Neural cell (in vitro differentiated cells): ENCODE measurements at regions not wholly inside any gene's neighbourhood (a gene's known extent, or its start where the extent isn't known, plus 50 kb on each side); places are given as distances from the start of the nearest gene placed in this dataset.

Source experiments
- H2AFZ ChIP-seq: fragments of 200-600, 300-800 bp; sonication (generic), shearing (Covaris generic); 2 replicates; pipeline ENCODE4 v1.6.0; 2014; ENCODE audit warnings: low read depth, mild to moderate bottlenecking, antibody characterized with exemption, low read length, moderate library complexity
- H3F3A ChIP-seq: fragments of 200-600 bp; shearing (Covaris generic); 2 replicates; pipeline ENCODE4 v1.6.1; 2016; ENCODE audit warnings: mild to moderate bottlenecking, moderate library complexity, mixed read lengths, antibody characterized with exemption, low read length; ENCODE audit not compliant: insufficient read depth, poor library complexity, severe bottlenecking
- H3K27ac ChIP-seq: fragments of 200-600, 300-800 bp; sonication (generic), shearing (Covaris generic); 2 replicates; pipeline ENCODE4 v1.5.1; 2014; ENCODE audit warnings: mild to moderate bottlenecking, low read length, moderate library complexity
- H3K27me3 ChIP-seq: fragments of 300-800, 200-600 bp; sonication (generic), shearing (Covaris generic); 2 replicates; pipeline ENCODE4 v1.6.0; 2014; ENCODE audit warnings: mild to moderate bottlenecking, low read depth, low read length, moderate library complexity; ENCODE audit not compliant: insufficient read depth
- H3K36me3 ChIP-seq: fragments of 300-800, 200-600 bp; sonication (generic), shearing (Covaris generic); 2 replicates; pipeline ENCODE4 v1.5.1; 2014; ENCODE audit warnings: mild to moderate bottlenecking, antibody characterized with exemption, low read length, moderate library complexity; ENCODE audit not compliant: insufficient read depth
- H3K4me2 ChIP-seq: fragments of 300-800, 200-600 bp; sonication (generic), shearing (Covaris generic); 2 replicates; pipeline ENCODE4 v1.6.0; 2014; ENCODE audit warnings: mild to moderate bottlenecking, low read length
- H3K4me3 ChIP-seq: fragments of 300-800, 200-600 bp; sonication (generic), shearing (Covaris generic); 2 replicates; pipeline ENCODE4 v1.5.1; 2014; ENCODE audit warnings: mild to moderate bottlenecking, low read length, moderate library complexity
- H3K79me2 ChIP-seq: fragments of 200-600 bp; shearing (Covaris generic); replicated peaks from 2 replicates; pipeline ENCODE4 v1.6.0; 2014; ENCODE audit warnings: mild to moderate bottlenecking, low read length, moderate library complexity; ENCODE audit not compliant: insufficient read depth
- H3K9ac ChIP-seq: fragments of 300-800, 200-600 bp; sonication (generic), shearing (Covaris generic); 2 replicates; pipeline ENCODE4 v1.6.1; 2016; ENCODE audit warnings: mild to moderate bottlenecking, low read length, mixed read lengths
- H3K9me2 ChIP-seq: fragments of 200-600 bp; shearing (Covaris generic); 2 replicates; pipeline ENCODE4 v1.6.1; 2016; ENCODE audit warnings: mild to moderate bottlenecking, low read length, mixed read lengths; ENCODE audit not compliant: insufficient read depth
- H3K9me3 ChIP-seq: fragments of 200-600, 300-800 bp; sonication (generic), shearing (Covaris generic); 2 replicates; pipeline ENCODE4 v1.6.1; 2016; ENCODE audit warnings: mild to moderate bottlenecking, mixed run types, low read length, moderate library complexity, mixed read lengths
- H4K20me1 ChIP-seq: fragments of 200-600 bp; shearing (Covaris generic); 2 replicates; pipeline ENCODE4 v1.6.1; 2016; ENCODE audit warnings: mild to moderate bottlenecking, mixed run types; ENCODE audit not compliant: insufficient read depth
- EP300 ChIP-seq: fragments of 450-650 bp; conservative IDR thresholded peaks from 2 replicates; pipeline ENCODE4 v1.6.1; 2014; ENCODE audit warnings: antibody characterized with exemption, mild to moderate bottlenecking, moderate library complexity; ENCODE audit not compliant: poor library complexity, severe bottlenecking
- EZH2 ChIP-seq: fragments of 200-600, 300-800 bp; shearing (Covaris generic), sonication (generic); IDR thresholded peaks from 2 replicates; pipeline ENCODE4 v1.6.1; 2014; ENCODE audit warnings: antibody characterized with exemption, low read length, borderline replicate concordance, mild to moderate bottlenecking; ENCODE audit not compliant: insufficient read depth, poor library complexity, severe bottlenecking
- MXI1 ChIP-seq: fragments of 450-650 bp; conservative IDR thresholded peaks from 2 replicates; pipeline ENCODE4 v1.6.1; 2014; ENCODE audit warnings: antibody characterized with exemption, mild to moderate bottlenecking; ENCODE audit not compliant: poor library complexity, severe bottlenecking
- POLR2AphosphoS5 ChIP-seq: IDR thresholded peaks from 2 replicates; pipeline ENCODE4 v1.6.1; 2012
- RAD21 ChIP-seq: fragments of 450-650 bp; conservative IDR thresholded peaks from 2 replicates; pipeline ENCODE4 v1.6.1; 2014; ENCODE audit warnings: antibody characterized with exemption, mild to moderate bottlenecking, moderate library complexity
- SMC3 ChIP-seq: fragments of 450-650 bp; conservative IDR thresholded peaks from 2 replicates; pipeline ENCODE4 v1.6.1; 2014; ENCODE audit warnings: antibody characterized with exemption, mild to moderate bottlenecking, moderate library complexity; ENCODE audit not compliant: poor library complexity
- TAF1 ChIP-seq: IDR thresholded peaks from 2 replicates; pipeline ENCODE4 v1.6.1; 2012; ENCODE audit warnings: low read depth
- TF ChIP-seq, protein P1 (sequence below): IDR thresholded peaks from 2 replicates; pipeline ENCODE4 v1.6.1; 2012; ENCODE audit warnings: borderline replicate concordance
- TF ChIP-seq, protein P2 (sequence below): fragments of 450-650 bp; IDR thresholded peaks from 2 replicates; pipeline ENCODE4 v1.5.1; 2014; ENCODE audit warnings: antibody characterized with exemption, mild to moderate bottlenecking, moderate library complexity; ENCODE audit not compliant: poor library complexity, severe bottlenecking

DNA sequence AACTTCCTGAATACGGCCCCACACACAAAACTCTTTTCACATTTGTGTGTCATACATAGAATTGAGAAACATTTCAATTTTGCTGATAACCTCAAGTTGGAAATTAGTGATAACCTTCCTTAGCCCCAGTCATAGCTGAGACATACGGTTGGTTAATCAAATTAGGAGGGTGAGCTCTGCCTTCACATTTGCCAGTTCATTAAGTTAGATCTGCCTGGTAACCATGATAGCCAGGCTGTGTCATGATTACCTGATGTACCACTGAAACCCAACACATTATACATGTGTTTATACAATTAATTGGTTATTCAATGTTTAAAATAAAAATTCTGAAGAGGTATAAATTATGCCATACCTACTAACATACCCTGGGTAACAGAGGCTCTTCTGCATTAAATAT, 60.8 kb upstream of the RAB11FIP2 start:
- Histone ChIP-seq H3K27me3 (no peaks in the 10 kb centered on the region), H3K9ac (no peak overlapping the region), H3F3A (no peaks in the 10 kb centered on the region), H4K20me1 (no peaks in the 10 kb centered on the region), H3K4me3 (no peak overlapping the region), H3K9me2 (no peaks in the 10 kb centered on the region), H3K27ac (no peak overlapping the region), H3K4me2 (no peak overlapping the region), H2AFZ (no peak overlapping the region), H3K36me3 (no peaks in the 10 kb centered on the region), H3K9me3 (no peaks in the 10 kb centered on the region), H3K79me2 (no peaks in the 10 kb centered on the region)
- TF ChIP-seq SMC3 (no peak), TAF1 (no peak), EZH2 (no peak), EP300 (no peak), RAD21 (no peak), MXI1 (no peak), POLR2AphosphoS5 (no peak)
- TF ChIP-seq, protein P1, sequence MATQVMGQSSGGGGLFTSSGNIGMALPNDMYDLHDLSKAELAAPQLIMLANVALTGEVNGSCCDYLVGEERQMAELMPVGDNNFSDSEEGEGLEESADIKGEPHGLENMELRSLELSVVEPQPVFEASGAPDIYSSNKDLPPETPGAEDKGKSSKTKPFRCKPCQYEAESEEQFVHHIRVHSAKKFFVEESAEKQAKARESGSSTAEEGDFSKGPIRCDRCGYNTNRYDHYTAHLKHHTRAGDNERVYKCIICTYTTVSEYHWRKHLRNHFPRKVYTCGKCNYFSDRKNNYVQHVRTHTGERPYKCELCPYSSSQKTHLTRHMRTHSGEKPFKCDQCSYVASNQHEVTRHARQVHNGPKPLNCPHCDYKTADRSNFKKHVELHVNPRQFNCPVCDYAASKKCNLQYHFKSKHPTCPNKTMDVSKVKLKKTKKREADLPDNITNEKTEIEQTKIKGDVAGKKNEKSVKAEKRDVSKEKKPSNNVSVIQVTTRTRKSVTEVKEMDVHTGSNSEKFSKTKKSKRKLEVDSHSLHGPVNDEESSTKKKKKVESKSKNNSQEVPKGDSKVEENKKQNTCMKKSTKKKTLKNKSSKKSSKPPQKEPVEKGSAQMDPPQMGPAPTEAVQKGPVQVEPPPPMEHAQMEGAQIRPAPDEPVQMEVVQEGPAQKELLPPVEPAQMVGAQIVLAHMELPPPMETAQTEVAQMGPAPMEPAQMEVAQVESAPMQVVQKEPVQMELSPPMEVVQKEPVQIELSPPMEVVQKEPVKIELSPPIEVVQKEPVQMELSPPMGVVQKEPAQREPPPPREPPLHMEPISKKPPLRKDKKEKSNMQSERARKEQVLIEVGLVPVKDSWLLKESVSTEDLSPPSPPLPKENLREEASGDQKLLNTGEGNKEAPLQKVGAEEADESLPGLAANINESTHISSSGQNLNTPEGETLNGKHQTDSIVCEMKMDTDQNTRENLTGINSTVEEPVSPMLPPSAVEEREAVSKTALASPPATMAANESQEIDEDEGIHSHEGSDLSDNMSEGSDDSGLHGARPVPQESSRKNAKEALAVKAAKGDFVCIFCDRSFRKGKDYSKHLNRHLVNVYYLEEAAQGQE, result no peak
- TF ChIP-seq, protein P2, sequence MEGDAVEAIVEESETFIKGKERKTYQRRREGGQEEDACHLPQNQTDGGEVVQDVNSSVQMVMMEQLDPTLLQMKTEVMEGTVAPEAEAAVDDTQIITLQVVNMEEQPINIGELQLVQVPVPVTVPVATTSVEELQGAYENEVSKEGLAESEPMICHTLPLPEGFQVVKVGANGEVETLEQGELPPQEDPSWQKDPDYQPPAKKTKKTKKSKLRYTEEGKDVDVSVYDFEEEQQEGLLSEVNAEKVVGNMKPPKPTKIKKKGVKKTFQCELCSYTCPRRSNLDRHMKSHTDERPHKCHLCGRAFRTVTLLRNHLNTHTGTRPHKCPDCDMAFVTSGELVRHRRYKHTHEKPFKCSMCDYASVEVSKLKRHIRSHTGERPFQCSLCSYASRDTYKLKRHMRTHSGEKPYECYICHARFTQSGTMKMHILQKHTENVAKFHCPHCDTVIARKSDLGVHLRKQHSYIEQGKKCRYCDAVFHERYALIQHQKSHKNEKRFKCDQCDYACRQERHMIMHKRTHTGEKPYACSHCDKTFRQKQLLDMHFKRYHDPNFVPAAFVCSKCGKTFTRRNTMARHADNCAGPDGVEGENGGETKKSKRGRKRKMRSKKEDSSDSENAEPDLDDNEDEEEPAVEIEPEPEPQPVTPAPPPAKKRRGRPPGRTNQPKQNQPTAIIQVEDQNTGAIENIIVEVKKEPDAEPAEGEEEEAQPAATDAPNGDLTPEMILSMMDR, result no peak

- Histone ChIP-seq H3K9ac (no peak overlapping the region), H3K27me3 (no peaks in the 10 kb centered on the region), H3K9me2 (no peaks in the 10 kb centered on the region), H3K27ac (no peak overlapping the region), H2AFZ (no peak overlapping the region), H3K79me2 (no peaks in the 10 kb centered on the region), H3K9me3 (no peaks in the 10 kb centered on the region), H4K20me1 (no peaks in the 10 kb centered on the region), H3K4me2 (no peak overlapping the region), H3K4me3 (no peak overlapping the region), H3K36me3 (no peaks in the 10 kb centered on the region), H3F3A (no peaks in the 10 kb centered on the region)
- no peak for TF ChIP-seq MXI1
- TF ChIP-seq SMC3, result no peak
- no peak for TF ChIP-seq EP300
- TF ChIP-seq, protein P2, result no peak
These were observed 60.3 kb upstream of the RAB11FIP2 start for GRCh38 chr10:118107040-118107439.
